HEK293T (cell line): ENCODE measurements at regions not wholly inside any gene's neighbourhood (a gene's known extent, or its start where the extent isn't known, plus 50 kb on each side); places are given as distances from the start of the nearest gene placed in this dataset.

Experiments used
- CTCF ChIA-PET: fragments of 350-600 bp; formaldehyde crosslinking; extraction: SDS; loops from one replicate; lab custom pipeline; 2021; ENCODE audit warnings: antibody characterized with exemption, inconsistent platforms; lab: Yijun Ruan, JAX
- POLR2A ChIA-PET: fragments of 350-600 bp; formaldehyde crosslinking; extraction: SDS; loops from one replicate; lab custom pipeline; 2020; ENCODE audit warnings: antibody characterized with exemption, inconsistent platforms; lab: Yijun Ruan, JAX
- DNase-seq: peaks from one replicate; pipeline ENCODE4 v3.0.0; 2012; ENCODE audit warnings: mixed read lengths; ENCODE audit errors: extremely low spot score
- ARNT ChIP-seq: fragments of 450-650 bp; IDR thresholded peaks from 2 replicates; pipeline ENCODE4 v1.6.1; 2017; ENCODE audit warnings: mild to moderate bottlenecking
- BHLHE40 ChIP-seq: fragments of 450-650 bp; IDR thresholded peaks from 2 replicates; pipeline ENCODE4 v1.6.1; 2016; ENCODE audit warnings: mild to moderate bottlenecking, moderate library complexity, borderline replicate concordance
- CTBP1 ChIP-seq: fragments of 450-650 bp; IDR thresholded peaks from 2 replicates; pipeline ENCODE4 v1.6.1; 2016; ENCODE audit warnings: borderline replicate concordance
- ELF4 ChIP-seq: fragments of 450-650 bp; IDR thresholded peaks from 2 replicates; pipeline ENCODE4 v1.6.1; 2017; ENCODE audit warnings: antibody characterized with exemption
- FOXA1 ChIP-seq: fragments of 450-650 bp; IDR thresholded peaks from 2 replicates; pipeline ENCODE4 v1.6.1; 2016; ENCODE audit warnings: mild to moderate bottlenecking
- FOXK2 ChIP-seq: fragments of 450-650 bp; IDR thresholded peaks from 2 replicates; pipeline ENCODE4 v1.6.1; 2016; ENCODE audit warnings: mild to moderate bottlenecking
- FOXM1 ChIP-seq: fragments of 450-650 bp; IDR thresholded peaks from 2 replicates; pipeline ENCODE4 v1.6.1; 2017; ENCODE audit warnings: mild to moderate bottlenecking, borderline replicate concordance
- HDGF ChIP-seq: fragments of 450-650 bp; IDR thresholded peaks from 2 replicates; pipeline ENCODE4 v1.6.1; 2017; ENCODE audit warnings: antibody characterized with exemption, borderline replicate concordance
- L3MBTL2 ChIP-seq: fragments of 450-650 bp; conservative IDR thresholded peaks from 2 replicates; pipeline ENCODE4 v1.6.1; 2016; ENCODE audit warnings: mild to moderate bottlenecking
- LEF1 ChIP-seq: fragments of 450-650 bp; IDR thresholded peaks from 2 replicates; pipeline ENCODE4 v1.6.1; 2017; ENCODE audit warnings: mild to moderate bottlenecking, borderline replicate concordance
- NFRKB ChIP-seq: fragments of 450-650 bp; IDR thresholded peaks from 2 replicates; pipeline ENCODE4 v1.6.1; 2016; ENCODE audit warnings: mild to moderate bottlenecking, moderate library complexity
- PKNOX1 ChIP-seq: fragments of 450-650 bp; IDR thresholded peaks from 2 replicates; pipeline ENCODE4 v1.6.1; 2016
- SP1 ChIP-seq: fragments of 450-650 bp; IDR thresholded peaks from 2 replicates; pipeline ENCODE4 v1.6.1; 2017
- SUZ12 ChIP-seq: fragments of 450-650 bp; IDR thresholded peaks from 2 replicates; pipeline ENCODE4 v1.6.1; 2016; ENCODE audit warnings: mild to moderate bottlenecking
- TARDBP ChIP-seq: fragments of 450-650 bp; IDR thresholded peaks from 2 replicates; pipeline ENCODE4 v1.6.1; 2016
- ZNF384 ChIP-seq: fragments of 450-650 bp; IDR thresholded peaks from 2 replicates; pipeline ENCODE4 v1.6.1; 2016

DNA sequence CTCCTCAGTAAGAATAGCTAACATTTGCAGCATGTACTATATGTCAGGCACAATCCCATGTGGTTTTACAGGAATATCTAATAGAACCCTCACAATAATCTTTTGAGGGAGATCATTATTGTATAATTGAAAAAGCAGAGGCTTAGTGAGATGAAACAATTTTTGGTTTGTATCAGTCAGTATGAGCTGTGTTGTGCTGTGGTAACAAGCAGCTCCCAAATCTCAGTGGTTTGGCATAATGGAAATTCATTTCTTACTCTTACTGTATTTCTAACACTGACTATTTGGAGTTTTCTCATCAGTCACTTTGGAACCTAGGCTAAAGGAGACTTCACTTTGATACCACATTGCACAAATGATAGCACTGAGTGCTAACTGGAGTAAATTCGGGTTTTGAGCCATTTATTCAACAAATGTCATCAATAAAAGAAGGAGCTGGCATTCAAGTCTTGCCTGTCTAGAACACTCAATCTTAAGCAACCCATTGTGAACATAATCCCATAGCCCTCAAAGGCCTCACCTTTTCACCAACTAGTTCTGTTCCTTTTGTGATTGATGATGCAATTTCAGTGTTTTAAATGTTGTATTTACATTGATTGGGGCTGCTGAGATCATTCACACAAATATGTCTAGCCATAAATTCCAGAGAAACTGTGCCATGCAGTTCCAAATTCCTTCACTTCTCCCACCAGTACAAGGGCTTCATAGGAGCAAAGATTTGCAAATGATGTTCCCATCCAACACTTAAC is 441.0 kb downstream of the XYLT1 start:
- ChIA-PET CTCF (no interaction called here), POLR2A (no interaction called here)
- DNase-seq = no peak
- TF ChIP-seq ZNF384 = no peak
- no peak for TF ChIP-seq ARNT
- no peak for TF ChIP-seq TARDBP
- no peak for TF ChIP-seq FOXM1
- TF ChIP-seq SP1 = no peak
- TF ChIP-seq CTBP1 = no peak
- no peak for TF ChIP-seq L3MBTL2
- no peak for TF ChIP-seq LEF1
- no peak for TF ChIP-seq PKNOX1
- TF ChIP-seq SUZ12 = no peak
- no peak for TF ChIP-seq FOXK2
- no peak for TF ChIP-seq NFRKB
- no peak for TF ChIP-seq FOXA1
- no peak for TF ChIP-seq ELF4
- no peak for TF ChIP-seq BHLHE40
- TF ChIP-seq HDGF = no peak

DNA sequence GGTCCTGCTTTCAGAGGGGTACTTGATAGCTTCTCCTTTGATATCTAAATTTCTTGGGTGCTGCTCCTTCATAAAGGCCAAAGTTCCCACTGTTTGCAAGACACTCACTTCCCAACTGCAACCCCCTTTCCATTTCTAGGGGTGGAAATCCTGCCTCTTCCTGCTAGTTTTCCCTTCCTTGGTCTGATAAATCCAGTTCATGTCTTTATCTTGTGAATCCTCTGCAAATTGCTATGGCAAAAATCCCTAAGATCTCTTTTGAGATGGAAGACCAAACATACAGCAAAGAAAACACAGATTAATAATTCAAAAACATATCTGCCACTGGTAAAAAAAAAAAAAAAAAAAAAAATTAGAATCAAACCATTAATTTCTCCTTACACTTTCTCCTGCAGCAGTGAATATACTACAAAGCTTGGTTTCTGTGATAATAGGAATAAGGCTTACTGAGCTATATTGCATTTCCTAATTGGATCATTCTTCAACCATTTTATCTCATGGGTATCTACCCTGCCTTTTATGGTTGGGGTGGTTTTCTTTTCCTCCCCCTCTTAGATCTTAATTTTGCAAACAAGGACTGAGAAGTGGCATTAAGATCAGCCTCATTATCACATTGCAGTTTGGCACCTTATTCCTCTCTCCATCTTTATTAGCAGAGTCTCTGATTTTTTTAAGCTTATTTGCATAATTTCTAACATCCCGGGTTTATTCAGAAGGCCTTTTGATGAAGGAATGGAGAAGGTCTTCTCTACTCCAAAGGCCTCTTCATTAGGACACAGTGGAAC is 439.1 kb downstream of the XYLT1 start:
- CTCF ChIA-PET = no interaction called here
- POLR2A ChIA-PET = no interaction called here
- no peak for DNase-seq
- no peak for TF ChIP-seq BHLHE40
- no peak for TF ChIP-seq LEF1
- no peak for TF ChIP-seq TARDBP
- TF ChIP-seq SP1 = no peak
- TF ChIP-seq NFRKB = no peak
- no peak for TF ChIP-seq FOXM1

- POLR2A ChIA-PET = no interaction called here
- DNase-seq = no peak
- CTCF ChIA-PET = no interaction called here
- TF ChIP-seq FOXA1 (no peak), HDGF (no peak), ARNT (no peak), L3MBTL2 (no peak), FOXK2 (no peak), BHLHE40 (no peak), TARDBP (no peak), PKNOX1 (no peak), SP1 (no peak), LEF1 (no peak), SUZ12 (no peak)
Measured at GRCh38 chr16:17032332-17032731, 438.4 kb downstream of the XYLT1 start.

DNA sequence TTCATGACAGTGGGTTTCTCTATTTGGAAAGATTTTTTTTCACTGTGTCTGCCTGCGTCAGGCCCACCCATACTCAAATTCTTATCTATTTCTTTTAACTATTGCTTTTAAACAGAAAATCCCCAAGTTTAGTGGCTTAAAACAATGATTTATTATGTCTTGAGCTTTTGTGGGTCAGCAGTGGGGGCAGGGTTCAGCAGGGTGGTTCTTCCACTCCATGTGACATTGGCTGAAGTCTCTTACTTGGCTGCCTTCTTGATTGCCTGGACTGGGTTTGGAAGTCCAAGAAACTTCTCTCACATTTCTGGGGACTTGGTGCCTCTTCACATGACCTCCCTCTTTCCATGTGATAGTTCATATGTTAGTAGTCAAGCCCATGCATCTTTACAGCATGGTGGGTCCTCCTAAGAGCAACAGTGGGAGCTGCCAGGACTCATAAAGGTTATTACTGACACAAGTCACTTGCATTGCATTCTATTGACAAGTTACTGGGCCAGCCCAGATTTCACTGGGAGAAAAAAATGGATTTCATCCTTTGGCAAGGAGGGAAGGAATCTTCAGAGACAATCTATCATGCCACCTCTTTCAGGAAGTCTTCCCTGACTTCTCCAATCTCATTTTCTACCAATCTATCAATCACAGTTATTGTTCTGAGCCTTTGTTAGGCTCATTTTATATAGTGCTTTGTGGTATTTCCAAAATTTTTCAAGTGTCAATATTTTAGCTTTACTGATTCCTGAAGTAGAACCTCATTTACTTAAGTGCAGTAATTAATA is 436.1 kb downstream of the XYLT1 start:
- TF ChIP-seq TARDBP (no peak), FOXM1 (no peak), CTBP1 (no peak), FOXA1 (no peak), L3MBTL2 (no peak), SUZ12 (no peak), SP1 (no peak), ARNT (no peak), ELF4 (no peak), FOXK2 (no peak), BHLHE40 (no peak), NFRKB (no peak), ZNF384 (no peak), HDGF (no peak), LEF1 (no peak), PKNOX1 (no peak)
- ChIA-PET POLR2A (no interaction called here), CTCF (no interaction called here)
- no peak for DNase-seq

GRCh38 chr16:17037499-17037898 is 433.3 kb downstream of the XYLT1 start:
- TF ChIP-seq FOXK2 (no peak), BHLHE40 (no peak), LEF1 (no peak), FOXA1 (no peak), SP1 (no peak), L3MBTL2 (no peak), ZNF384 (no peak), CTBP1 (no peak), FOXM1 (no peak), NFRKB (no peak), ELF4 (no peak), HDGF (no peak), ARNT (no peak), SUZ12 (no peak), TARDBP (no peak), PKNOX1 (no peak)
- CTCF ChIA-PET = no interaction called here
- no peak for DNase-seq
- POLR2A ChIA-PET = no interaction called here
